OCI-LY7 (cell line): ENCODE measurements at regions not wholly inside any gene's neighbourhood (a gene's known extent, or its start where the extent isn't known, plus 50 kb on each side); places are given as distances from the start of the nearest gene placed in this dataset.

Experiments used
- BruUV-seq: library from RNA; stranded (reverse); fragments of 400-500 nt; replicated peaks from 2 replicates; lab custom pipeline; 2021; lab: Mats Ljungman, UMichigan
- CTCF ChIA-PET: fragments of 300-600 bp; sonication (Branson Sonifier 250); formaldehyde crosslinking; loops from one replicate; lab custom pipeline; 2022; ENCODE audit warnings: antibody characterized with exemption; ENCODE audit not compliant: unreplicated experiment; lab: Charles Lee
- POLR2A ChIA-PET: fragments of 300-600 bp; sonication (Branson Sonifier 250); formaldehyde crosslinking; loops from one replicate; lab custom pipeline; 2022; ENCODE audit warnings: antibody characterized with exemption; lab: Charles Lee
- DNase-seq: peaks from one replicate; pipeline ENCODE4 v3.0.0-alpha.2; 2015; ENCODE audit warnings: low spot score
- H2AFZ ChIP-seq: fragments of 200-600 bp; sonication (generic), shearing (Covaris generic); 2 replicates; pipeline ENCODE4 v1.6.1; 2014; ENCODE audit warnings: mild to moderate bottlenecking, antibody characterized with exemption, low read length, moderate library complexity
- H3K27ac ChIP-seq: fragments of 200-600 bp; sonication (generic); 2 replicates; pipeline ENCODE4 v1.5.1; 2014; ENCODE audit warnings: mixed run types, low read depth, mild to moderate bottlenecking, moderate library complexity, low read length, inconsistent platforms; ENCODE audit not compliant: poor library complexity, severe bottlenecking
- H3K36me3 ChIP-seq: fragments of 200-600 bp; sonication (generic); 2 replicates; pipeline ENCODE4 v1.6.1; 2014; ENCODE audit warnings: mild to moderate bottlenecking, antibody characterized with exemption, low read length, moderate library complexity, mixed read lengths; ENCODE audit not compliant: insufficient read depth
- H3K4me1 ChIP-seq: fragments of 200-600 bp; sonication (generic); 2 replicates; pipeline ENCODE4 v1.5.1; 2014; ENCODE audit warnings: mild to moderate bottlenecking, low read length; ENCODE audit not compliant: insufficient read depth, poor library complexity, severe bottlenecking
- H3K4me2 ChIP-seq: fragments of 200-600 bp; sonication (generic); 2 replicates; pipeline ENCODE4 v1.6.1; 2014; ENCODE audit warnings: mild to moderate bottlenecking, low read length
- H3K4me3 ChIP-seq: fragments of 200-600 bp; sonication (generic); 2 replicates; pipeline ENCODE4 v1.5.1; 2014; ENCODE audit warnings: mild to moderate bottlenecking, low read depth, low read length; ENCODE audit not compliant: poor library complexity, severe bottlenecking
- H3K79me2 ChIP-seq: fragments of 200-600 bp; sonication (generic); 2 replicates; pipeline ENCODE4 v1.6.1; 2016; ENCODE audit warnings: low read depth, mild to moderate bottlenecking, low read length, moderate library complexity, mixed read lengths; ENCODE audit not compliant: insufficient read depth
- H3K9me2 ChIP-seq: fragments of 200-600 bp; sonication (generic); 2 replicates; pipeline ENCODE4 v1.6.1; 2016; ENCODE audit warnings: mild to moderate bottlenecking, low read length, mixed read lengths; ENCODE audit not compliant: insufficient read depth
- H3K9me3 ChIP-seq: fragments of 200-600 bp; sonication (generic); 2 replicates; pipeline ENCODE4 v1.6.1; 2014; ENCODE audit warnings: mild to moderate bottlenecking, mixed run types, low read length, mixed read lengths
- H4K20me1 ChIP-seq: fragments of 200-600 bp; sonication (generic); 2 replicates; pipeline ENCODE4 v1.6.1; 2014; ENCODE audit warnings: mild to moderate bottlenecking, antibody characterized with exemption, low read length, moderate library complexity, mixed read lengths; ENCODE audit not compliant: insufficient read depth
- CTCF ChIP-seq: fragments of 200-600 bp; sonication (generic); conservative IDR thresholded peaks from 2 replicates; pipeline ENCODE4 v1.5.1; 2014; ENCODE audit warnings: mild to moderate bottlenecking, antibody characterized with exemption, low read length, moderate library complexity, mixed read lengths
- EZH2phosphoT487 ChIP-seq: fragments of 200-600 bp; sonication (generic); IDR thresholded peaks from 2 replicates; pipeline ENCODE4 v1.6.1; 2018; ENCODE audit warnings: low read depth, borderline replicate concordance, mild to moderate bottlenecking, mixed run types, antibody characterized with exemption, low read length, moderate library complexity, mixed read lengths
- intact Hi-C: fragments of 100-400 bp; cut with micrococcal nuclease; formaldehyde crosslinking; loops from one replicate; pipeline ENCODE4 v1.10.0; 2022; ENCODE audit not compliant: unreplicated experiment

- CTCF ChIA-PET = no interaction called here
- no peak overlapping the region for H3K4me2 ChIP-seq
- no TSS peak for BruUV-seq
Observed at GRCh38 chr18:26642440-26643348, 94.3 kb upstream of the KCTD1 start.

GRCh38 chr18:26640541-26640940 lies 92.2 kb upstream of the KCTD1 start:
- Histone ChIP-seq H3K79me2 (no peaks in the 10 kb centered on the region), H2AFZ (no peak overlapping the region), H3K36me3 (no peaks in the 10 kb centered on the region), H3K4me2 (no peak overlapping the region), H3K4me1 (no peaks in the 10 kb centered on the region), H3K9me3 (no peaks in the 10 kb centered on the region), H3K9me2 (no peaks in the 10 kb centered on the region), H4K20me1 (no peaks in the 10 kb centered on the region), H3K4me3 (no peak overlapping the region), H3K27ac (no peak overlapping the region)
- no peak for DNase-seq
- BruUV-seq = no TSS peak
- ChIA-PET POLR2A (no interaction called here), CTCF (no interaction called here)
- no peak for TF ChIP-seq EZH2phosphoT487
- no peak for TF ChIP-seq CTCF
- intact Hi-C loops = loop anchor here (10.0 kb wide), 1 partner anchor 726 kb away; no protein-coding TSS in a partner anchor

More at GRCh38 chr18:26642440-26643348, 94.3 kb upstream of the KCTD1 start:
- Histone ChIP-seq H3K9me2 (no peaks in the 10 kb centered on the region), H2AFZ (no peak overlapping the region), H3K4me1 (no peaks in the 10 kb centered on the region), H3K27ac (no peak overlapping the region), H3K36me3 (no peaks in the 10 kb centered on the region), H4K20me1 (no peaks in the 10 kb centered on the region), H3K9me3 (no peaks in the 10 kb centered on the region), H3K79me2 (no peaks in the 10 kb centered on the region), H3K4me3 (no peak overlapping the region)
- POLR2A ChIA-PET = no interaction called here
- DNase-seq = no peak
- intact Hi-C loops = loop anchor here (10.0 kb wide), 1 partner anchor 728 kb away; no protein-coding TSS in a partner anchor
- TF ChIP-seq CTCF = no peak
- TF ChIP-seq EZH2phosphoT487 = no peak

- Histone ChIP-seq H4K20me1 (no peaks in the 10 kb centered on the region), H3K4me3 (no peak overlapping the region), H3K9me2 (no peaks in the 10 kb centered on the region), H3K79me2 (no peaks in the 10 kb centered on the region), H3K27ac (no peak overlapping the region), H2AFZ (no peak overlapping the region), H3K36me3 (no peaks in the 10 kb centered on the region), H3K4me1 (no peaks in the 10 kb centered on the region), H3K9me3 (no peaks in the 10 kb centered on the region), H3K4me2 (no peak overlapping the region)
- POLR2A ChIA-PET = no interaction called here
- TF ChIP-seq EZH2phosphoT487 (no peak), CTCF (no peak)
- no peak for DNase-seq
- BruUV-seq = no TSS peak
- intact Hi-C loops = no loop called here
- CTCF ChIA-PET = no interaction called here
Observed at GRCh38 chr18:26639149-26639548, 90.8 kb upstream of the KCTD1 start.
